ENCODE measurements at regions not wholly inside any gene's neighbourhood (a gene's known extent, or its start where the extent isn't known, plus 50 kb on each side); places are given as distances from the start of the nearest gene placed in this dataset.

DNA sequence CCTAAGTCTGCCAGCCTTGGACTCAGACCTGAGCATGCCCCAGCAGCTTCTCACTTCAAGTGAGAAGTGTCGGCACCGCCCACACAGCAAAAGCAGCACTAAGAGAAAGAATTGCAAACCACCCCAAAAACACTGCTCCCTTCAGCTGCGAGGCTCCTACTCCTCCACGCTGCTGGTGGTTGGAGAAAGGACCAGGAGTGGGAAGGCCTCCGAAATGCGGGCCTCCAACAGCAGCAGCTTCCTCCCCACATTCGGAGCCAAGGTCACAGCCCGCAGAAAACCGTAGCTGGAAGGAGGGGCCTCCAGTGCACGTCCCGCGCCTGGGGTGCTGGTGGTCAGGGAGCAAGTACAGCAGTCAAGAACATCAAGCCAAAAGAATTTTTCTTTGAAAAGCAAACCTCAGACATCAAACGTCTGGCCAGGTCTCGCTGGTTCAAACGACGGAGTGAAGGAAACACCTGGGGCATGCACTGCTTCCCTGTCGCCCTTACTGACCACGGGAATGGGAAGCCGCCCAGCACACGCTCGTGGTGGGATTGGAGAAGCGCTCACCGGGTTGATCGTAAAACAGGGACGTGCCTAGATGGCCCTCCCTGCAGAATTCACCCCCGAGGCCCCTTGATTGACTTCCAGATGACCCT, 185.6 kb upstream of the CST7 start:
- no peak for DNase-seq (ENCODE audit: low read depth)
- TF ChIP-seq CTCF (IDR thresholded peaks at IDR 0.05; ENCODE audit: low read depth, low read length, missing control alignments), result no peak
- no peak overlapping the region for H3K4me3 ChIP-seq (ENCODE audit: low read depth, low read length)
- in situ Hi-C loops (cut with HindIII; ENCODE audit: low sequenced_read_pairs), result no loop called here

DNA sequence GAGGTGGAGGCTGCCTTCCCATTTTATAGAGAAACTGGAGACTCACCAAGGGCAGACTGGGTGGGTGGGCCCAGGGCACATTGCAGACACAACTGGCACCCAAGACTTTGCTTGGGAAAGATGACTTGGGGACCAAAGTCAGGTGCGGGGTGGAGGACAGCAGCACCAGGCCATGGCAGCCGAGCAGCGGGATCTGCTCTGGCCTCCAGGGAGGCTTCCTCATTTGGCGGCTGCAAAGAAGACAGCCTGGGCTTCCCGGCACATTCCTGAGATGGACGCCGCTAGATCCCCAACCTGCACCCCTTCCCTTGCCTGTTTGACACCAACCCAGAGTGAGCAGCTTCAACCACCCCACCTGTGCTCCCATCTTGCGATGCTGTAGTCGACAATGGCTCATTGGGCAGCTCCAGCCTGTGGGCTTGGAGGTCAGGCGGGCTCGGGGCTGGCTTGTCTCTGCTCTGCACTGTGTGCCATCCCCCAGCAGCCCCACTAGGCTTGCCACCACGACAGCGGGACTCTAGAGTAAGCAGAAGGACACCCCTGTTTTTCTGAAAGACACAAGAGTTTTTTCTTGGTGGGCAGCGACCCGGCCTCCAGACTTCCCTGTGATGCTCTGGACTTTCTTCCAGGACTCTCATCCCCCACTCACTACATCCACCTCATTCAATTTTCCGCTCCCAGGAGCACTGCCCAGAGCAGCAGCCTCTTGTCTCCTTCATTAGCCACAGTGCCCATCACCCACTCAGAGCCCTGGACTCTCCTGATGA, 184.9 kb upstream of the CST7 start:
- in situ Hi-C loops (cut with HindIII; ENCODE audit: low sequenced_read_pairs), result no loop called here
- DNase-seq (ENCODE audit: low read depth), result no peak
- H3K4me3 ChIP-seq (ENCODE audit: low read depth, low read length), result no peak overlapping the region
- TF ChIP-seq CTCF (IDR thresholded peaks at IDR 0.05; ENCODE audit: low read depth, low read length, missing control alignments), result no peak

DNA sequence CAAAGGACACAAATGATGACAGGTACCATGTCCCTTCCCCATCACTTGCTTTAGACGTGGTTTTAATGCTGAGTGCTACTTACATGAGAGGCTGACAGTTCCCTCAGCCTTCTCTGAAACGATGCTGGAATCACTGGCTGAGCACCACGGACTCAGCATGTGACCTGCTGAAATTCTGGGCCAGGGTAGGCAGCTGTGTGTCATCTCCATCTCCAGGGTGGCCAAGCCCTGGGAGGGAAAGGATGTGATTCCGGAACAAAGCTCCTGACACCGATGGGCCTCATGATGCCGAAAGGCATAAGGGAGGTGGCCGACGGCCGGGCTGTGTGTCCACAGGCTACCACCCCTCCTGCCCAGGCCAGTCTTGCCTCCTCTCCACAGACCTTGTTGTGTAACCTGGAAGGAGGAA, 184.3 kb upstream of the CST7 start:
- in situ Hi-C loops (cut with HindIII; ENCODE audit: low sequenced_read_pairs), result no loop called here
- DNase-seq (ENCODE audit: low read depth), result no peak
- TF ChIP-seq CTCF (IDR thresholded peaks at IDR 0.05; ENCODE audit: low read depth, low read length, missing control alignments), result no peak
- no peak overlapping the region for H3K4me3 ChIP-seq (ENCODE audit: low read depth, low read length)

- in situ Hi-C loops (cut with HindIII; ENCODE audit: low sequenced_read_pairs), result no loop called here
- no peak overlapping the region for H3K4me3 ChIP-seq (ENCODE audit: low read depth, low read length)
- DNase-seq (ENCODE audit: low read depth), result no peak
- no peak for TF ChIP-seq CTCF (IDR thresholded peaks at IDR 0.05; ENCODE audit: low read depth, low read length, missing control alignments)
Observed at GRCh38 chr20:24765316-24766142, 183.5 kb upstream of the CST7 start.

DNA sequence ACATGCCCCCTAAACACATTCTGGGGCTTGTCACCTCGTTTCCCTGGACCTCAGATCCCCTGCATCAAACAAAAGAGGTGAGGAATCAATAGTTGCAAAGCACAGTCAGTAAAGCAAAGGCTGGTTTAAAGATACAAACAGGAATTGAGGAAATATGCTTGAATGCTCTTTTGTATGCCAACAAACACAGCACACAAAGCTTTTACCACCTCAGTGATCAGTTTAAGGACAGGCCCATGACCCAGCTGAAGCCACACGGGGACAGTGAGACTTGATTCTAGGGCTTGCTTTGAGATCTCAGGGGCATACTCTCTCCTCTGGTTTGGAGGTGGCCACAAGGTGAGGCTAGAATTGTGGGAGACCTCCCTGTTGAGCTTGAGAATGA, 182.9 kb upstream of the CST7 start:
- no peak for DNase-seq (ENCODE audit: low read depth)
- TF ChIP-seq CTCF (IDR thresholded peaks at IDR 0.05; ENCODE audit: low read depth, low read length, missing control alignments), result no peak
- no peak overlapping the region for H3K4me3 ChIP-seq (ENCODE audit: low read depth, low read length)
- in situ Hi-C loops (cut with HindIII; ENCODE audit: low sequenced_read_pairs), result no loop called here

DNA sequence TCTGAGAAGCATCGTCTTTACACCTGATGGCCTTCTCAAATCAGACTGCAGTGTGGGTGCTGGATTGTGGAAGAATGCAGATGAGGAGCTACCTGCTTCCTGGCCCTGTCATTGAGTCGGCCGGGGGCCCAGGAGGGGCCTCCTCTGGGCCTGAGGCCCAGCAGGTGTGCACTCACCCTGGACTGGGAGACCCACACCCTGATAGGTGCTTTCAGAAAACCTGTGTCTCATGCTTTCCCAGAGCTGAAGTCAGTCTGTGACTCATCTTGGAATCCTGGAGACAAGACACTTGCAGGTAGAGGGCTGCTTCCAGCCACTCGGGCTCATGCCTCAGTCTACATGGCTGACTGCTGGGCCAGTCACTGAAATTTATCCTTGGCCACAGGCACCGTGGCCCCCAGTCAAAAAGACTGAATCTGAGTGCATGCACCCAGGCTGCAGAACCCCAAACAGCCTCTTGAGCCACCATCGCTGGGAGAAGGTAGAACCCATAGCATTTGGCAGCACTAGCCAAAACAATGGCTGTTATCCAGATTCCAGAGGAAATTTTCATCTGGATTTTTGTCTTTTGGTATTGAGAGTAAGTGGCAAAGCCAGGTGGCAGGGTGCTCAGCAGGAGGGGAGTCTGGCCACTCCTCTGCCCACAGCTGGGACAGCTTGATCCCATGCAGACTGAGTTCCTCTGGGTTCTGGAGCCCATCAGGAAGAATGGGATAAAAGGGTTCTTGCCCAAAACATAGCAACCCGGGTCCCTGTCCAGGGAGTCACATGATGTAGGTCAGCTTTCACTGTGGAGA, 182.0 kb upstream of the CST7 start:
- no peak overlapping the region for H3K4me3 ChIP-seq (ENCODE audit: low read depth, low read length)
- no peak for TF ChIP-seq CTCF (IDR thresholded peaks at IDR 0.05; ENCODE audit: low read depth, low read length, missing control alignments)
- in situ Hi-C loops (cut with HindIII; ENCODE audit: low sequenced_read_pairs), result no loop called here
- DNase-seq (ENCODE audit: low read depth), result no peak
